ENCODE measurements at regions not wholly inside any gene's neighbourhood (a gene's known extent, or its start where the extent isn't known, plus 50 kb on each side); places are given as distances from the start of the nearest gene placed in this dataset.

DNA sequence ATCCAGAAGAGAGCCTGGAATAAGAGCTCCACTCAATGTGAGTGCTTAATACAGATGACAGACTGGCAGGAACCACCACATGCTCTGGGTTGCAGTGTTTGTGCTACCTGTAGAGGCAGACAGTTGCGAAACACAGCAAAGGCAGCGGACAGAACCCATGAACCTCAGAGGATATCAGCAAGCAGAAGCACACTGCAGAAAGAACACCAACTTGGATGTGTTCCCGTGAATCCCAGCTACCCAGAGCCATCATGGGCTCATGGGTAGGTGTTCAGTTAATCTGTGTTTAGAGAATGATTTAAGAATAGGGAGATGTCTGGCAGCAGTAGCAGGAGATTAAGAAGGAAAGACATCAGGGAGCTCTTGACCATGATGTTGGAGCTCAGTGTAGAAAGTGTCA, 133.3 kb upstream of the FOXQ1 start:
- ChIA-PET POLR2A (no interaction called here), CTCF (no interaction called here), RAD21 (ENCODE audit: low non-redundant PET in 1 of 2, low total read pairs in 2 of 2, uncharacterized antibody in 2 of 2, unreplicated experiment in 2 of 2) (no interaction called here)
- no peak overlapping the region for H3K9ac ChIP-seq (ENCODE audit: low read length)
- no peaks in the 10 kb centered on the region for H4K20me1 ChIP-seq (ENCODE audit: insufficient read depth)
- H3K79me2 ChIP-seq (ENCODE audit: insufficient read depth, low read length): no peaks in the 10 kb centered on the region
- H3K4me3 ChIP-seq (replicated peaks in 1 of 2; ENCODE audit: low read depth in 1 of 2, low read length in 2 of 2): no peak overlapping the region
- no peaks in the 10 kb centered on the region for H3K36me3 ChIP-seq (ENCODE audit: control insufficient read depth in 1 of 2, insufficient read depth in 2 of 2, low read length in 2 of 2)
- no peaks in the 10 kb centered on the region for H3K9me3 ChIP-seq (ENCODE audit: control insufficient read depth in 1 of 2, insufficient read depth in 1 of 2, low read depth in 1 of 2, low read length in 2 of 2)
- ATAC-seq: no peak
- TF ChIP-seq CEBPB (IDR thresholded peaks at IDR 0.05; ENCODE audit: low read depth) (no peak), POLR2A (IDR thresholded peaks at IDR 0.05; ENCODE audit: borderline replicate concordance, extremely low read depth, insufficient read depth, insufficient read length) (no peak), SP1 (IDR thresholded peaks at IDR 0.05; ENCODE audit: low read depth) (no peak), ZNF274 (IDR thresholded peaks at IDR 0.05; ENCODE audit: low read depth, low read length) (no peak), EZH2phosphoT487 (IDR thresholded peaks at IDR 0.05; ENCODE audit: borderline replicate concordance) (no peak), TCF7L2 (IDR thresholded peaks at IDR 0.05; ENCODE audit: borderline replicate concordance, extremely low read depth, insufficient read depth, insufficient read length) (no peak), SIN3A (IDR thresholded peaks at IDR 0.05; ENCODE audit: low read depth) (no peak), POLR2AphosphoS5 (IDR thresholded peaks at IDR 0.05; ENCODE audit: low read depth, low read length) (no peak), EGR1 (IDR thresholded peaks at IDR 0.05; ENCODE audit: low read depth) (no peak), ZFX (IDR thresholded peaks at IDR 0.05) (no peak), SRF (IDR thresholded peaks at IDR 0.05; ENCODE audit: low read depth) (no peak), EZH2 (IDR thresholded peaks at IDR 0.05) (no peak), YY1 (IDR thresholded peaks at IDR 0.05; ENCODE audit: extremely low read depth, insufficient replicate concordance, low read depth, low read length) (no peak)
- TF ChIP-seq, protein P1, sequence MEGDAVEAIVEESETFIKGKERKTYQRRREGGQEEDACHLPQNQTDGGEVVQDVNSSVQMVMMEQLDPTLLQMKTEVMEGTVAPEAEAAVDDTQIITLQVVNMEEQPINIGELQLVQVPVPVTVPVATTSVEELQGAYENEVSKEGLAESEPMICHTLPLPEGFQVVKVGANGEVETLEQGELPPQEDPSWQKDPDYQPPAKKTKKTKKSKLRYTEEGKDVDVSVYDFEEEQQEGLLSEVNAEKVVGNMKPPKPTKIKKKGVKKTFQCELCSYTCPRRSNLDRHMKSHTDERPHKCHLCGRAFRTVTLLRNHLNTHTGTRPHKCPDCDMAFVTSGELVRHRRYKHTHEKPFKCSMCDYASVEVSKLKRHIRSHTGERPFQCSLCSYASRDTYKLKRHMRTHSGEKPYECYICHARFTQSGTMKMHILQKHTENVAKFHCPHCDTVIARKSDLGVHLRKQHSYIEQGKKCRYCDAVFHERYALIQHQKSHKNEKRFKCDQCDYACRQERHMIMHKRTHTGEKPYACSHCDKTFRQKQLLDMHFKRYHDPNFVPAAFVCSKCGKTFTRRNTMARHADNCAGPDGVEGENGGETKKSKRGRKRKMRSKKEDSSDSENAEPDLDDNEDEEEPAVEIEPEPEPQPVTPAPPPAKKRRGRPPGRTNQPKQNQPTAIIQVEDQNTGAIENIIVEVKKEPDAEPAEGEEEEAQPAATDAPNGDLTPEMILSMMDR (IDR thresholded peaks at IDR 0.05 in 2 of 3, conservative IDR thresholded peaks at IDR 0.05 in 1 of 3; ENCODE audit: borderline replicate concordance in 1 of 3, insufficient read depth in 1 of 3, low read depth in 2 of 3, low read length in 2 of 3): no peak
- TF ChIP-seq, protein P2, sequence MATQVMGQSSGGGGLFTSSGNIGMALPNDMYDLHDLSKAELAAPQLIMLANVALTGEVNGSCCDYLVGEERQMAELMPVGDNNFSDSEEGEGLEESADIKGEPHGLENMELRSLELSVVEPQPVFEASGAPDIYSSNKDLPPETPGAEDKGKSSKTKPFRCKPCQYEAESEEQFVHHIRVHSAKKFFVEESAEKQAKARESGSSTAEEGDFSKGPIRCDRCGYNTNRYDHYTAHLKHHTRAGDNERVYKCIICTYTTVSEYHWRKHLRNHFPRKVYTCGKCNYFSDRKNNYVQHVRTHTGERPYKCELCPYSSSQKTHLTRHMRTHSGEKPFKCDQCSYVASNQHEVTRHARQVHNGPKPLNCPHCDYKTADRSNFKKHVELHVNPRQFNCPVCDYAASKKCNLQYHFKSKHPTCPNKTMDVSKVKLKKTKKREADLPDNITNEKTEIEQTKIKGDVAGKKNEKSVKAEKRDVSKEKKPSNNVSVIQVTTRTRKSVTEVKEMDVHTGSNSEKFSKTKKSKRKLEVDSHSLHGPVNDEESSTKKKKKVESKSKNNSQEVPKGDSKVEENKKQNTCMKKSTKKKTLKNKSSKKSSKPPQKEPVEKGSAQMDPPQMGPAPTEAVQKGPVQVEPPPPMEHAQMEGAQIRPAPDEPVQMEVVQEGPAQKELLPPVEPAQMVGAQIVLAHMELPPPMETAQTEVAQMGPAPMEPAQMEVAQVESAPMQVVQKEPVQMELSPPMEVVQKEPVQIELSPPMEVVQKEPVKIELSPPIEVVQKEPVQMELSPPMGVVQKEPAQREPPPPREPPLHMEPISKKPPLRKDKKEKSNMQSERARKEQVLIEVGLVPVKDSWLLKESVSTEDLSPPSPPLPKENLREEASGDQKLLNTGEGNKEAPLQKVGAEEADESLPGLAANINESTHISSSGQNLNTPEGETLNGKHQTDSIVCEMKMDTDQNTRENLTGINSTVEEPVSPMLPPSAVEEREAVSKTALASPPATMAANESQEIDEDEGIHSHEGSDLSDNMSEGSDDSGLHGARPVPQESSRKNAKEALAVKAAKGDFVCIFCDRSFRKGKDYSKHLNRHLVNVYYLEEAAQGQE (IDR thresholded peaks at IDR 0.05; ENCODE audit: low read depth): no peak
- TF ChIP-seq, protein P3, sequence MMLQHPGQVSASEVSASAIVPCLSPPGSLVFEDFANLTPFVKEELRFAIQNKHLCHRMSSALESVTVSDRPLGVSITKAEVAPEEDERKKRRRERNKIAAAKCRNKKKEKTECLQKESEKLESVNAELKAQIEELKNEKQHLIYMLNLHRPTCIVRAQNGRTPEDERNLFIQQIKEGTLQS (IDR thresholded peaks at IDR 0.05): no peak
- intact Hi-C loops (cut with micrococcal nuclease): no loop called here
- H3K27ac ChIP-seq (ENCODE audit: low read depth, low read length): no peak overlapping the region
- no peak for DNase-seq (ENCODE audit: low read depth, low spot score)
- no peaks in the 10 kb centered on the region; a peak in 1 of 4 replicates for H3K4me1 ChIP-seq (ENCODE audit: control insufficient read depth in 1 of 2, insufficient read depth in 2 of 2, low read length in 2 of 2)
- no peaks in the 10 kb centered on the region for H3K27me3 ChIP-seq (ENCODE audit: insufficient read depth, low read length)
- no TSS peak for BruUV-seq (replicated peaks)
- no peaks in the 10 kb centered on the region for H3K9me2 ChIP-seq (ENCODE audit: insufficient read depth)
- H2AFZ ChIP-seq (ENCODE audit: low read depth, low read length, poor library complexity, severe bottlenecking): no peak overlapping the region
- no peak overlapping the region for H3K4me2 ChIP-seq (ENCODE audit: low read length)
